AG04450 (cell line): ENCODE measurements at regions not wholly inside any gene's neighbourhood (a gene's known extent, or its start where the extent isn't known, plus 50 kb on each side); places are given as distances from the start of the nearest gene placed in this dataset.
"Not testable (repeated sequence)": the region's sequence is repeated elsewhere in the genome, so short reads cannot be mapped to it uniquely, and the experiment has no call there.

Experiments
- CTCF ChIA-PET: fragments of 300-600, 350-600 bp; formaldehyde crosslinking; extraction: SDS; loops from one replicate; lab custom pipeline; 2022; ENCODE audit warnings: antibody characterized with exemption, inconsistent platforms; lab: Charles Lee
- POLR2A ChIA-PET: fragments of 350-600 bp; formaldehyde crosslinking; extraction: SDS; loops from one replicate; lab custom pipeline; 2021; ENCODE audit warnings: antibody characterized with exemption, inconsistent platforms; lab: Yijun Ruan, JAX
- DNase-seq: peaks from one replicate; pipeline ENCODE4 v3.0.0-alpha.2; 2011; ENCODE audit warnings: low read depth, low spot score
- H3K27ac ChIP-seq: one replicate; pipeline ENCODE4 v1.5.1; 2012; ENCODE audit warnings: low read depth, low read length, control low read depth
- H3K27me3 ChIP-seq: one replicate; pipeline ENCODE4 v1.6.0; 2012; ENCODE audit warnings: low read length; ENCODE audit not compliant: control insufficient read depth, insufficient read depth
- H3K4me3 ChIP-seq: 2 replicates; pipeline ENCODE4 v1.5.1; 2011; ENCODE audit warnings: mild to moderate bottlenecking, low read depth, low read length, control low read depth
- H3K9me3 ChIP-seq: 2 replicates; pipeline ENCODE4 v1.5.1; 2012; ENCODE audit warnings: low read length; ENCODE audit not compliant: control insufficient read depth, insufficient read depth
- TF ChIP-seq, protein P1 (sequence below): IDR thresholded peaks from 2 replicates; pipeline ENCODE4 v1.5.1; 2011; ENCODE audit warnings: low read depth, low read length, control low read depth, inconsistent platforms

DNA sequence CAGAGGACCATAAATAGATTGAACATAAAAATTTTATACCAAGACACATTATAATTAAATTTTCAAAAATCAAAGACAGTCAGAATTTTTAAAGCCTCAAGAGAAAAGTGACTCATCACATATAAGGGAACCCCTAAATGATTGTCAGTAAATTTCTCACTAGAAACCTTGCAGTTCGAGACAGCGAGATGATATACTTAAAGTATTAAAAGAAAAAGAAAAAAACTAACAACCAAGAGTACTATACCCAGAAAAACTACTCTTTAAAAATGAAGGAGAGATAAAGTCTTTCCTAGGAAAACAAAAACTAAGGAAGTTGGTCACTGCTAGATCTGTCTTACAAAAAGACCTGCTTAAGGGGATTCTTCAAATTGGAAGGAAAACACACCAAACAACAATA is 251.4 kb upstream of the MSX2 start:
- CTCF ChIA-PET = no interaction called here
- Histone ChIP-seq H3K27ac (no peak overlapping the region), H3K9me3 (no peaks in the 10 kb centered on the region), H3K4me3 (no peak overlapping the region), H3K27me3 (no peaks in the 10 kb centered on the region)
- TF ChIP-seq, protein P1, sequence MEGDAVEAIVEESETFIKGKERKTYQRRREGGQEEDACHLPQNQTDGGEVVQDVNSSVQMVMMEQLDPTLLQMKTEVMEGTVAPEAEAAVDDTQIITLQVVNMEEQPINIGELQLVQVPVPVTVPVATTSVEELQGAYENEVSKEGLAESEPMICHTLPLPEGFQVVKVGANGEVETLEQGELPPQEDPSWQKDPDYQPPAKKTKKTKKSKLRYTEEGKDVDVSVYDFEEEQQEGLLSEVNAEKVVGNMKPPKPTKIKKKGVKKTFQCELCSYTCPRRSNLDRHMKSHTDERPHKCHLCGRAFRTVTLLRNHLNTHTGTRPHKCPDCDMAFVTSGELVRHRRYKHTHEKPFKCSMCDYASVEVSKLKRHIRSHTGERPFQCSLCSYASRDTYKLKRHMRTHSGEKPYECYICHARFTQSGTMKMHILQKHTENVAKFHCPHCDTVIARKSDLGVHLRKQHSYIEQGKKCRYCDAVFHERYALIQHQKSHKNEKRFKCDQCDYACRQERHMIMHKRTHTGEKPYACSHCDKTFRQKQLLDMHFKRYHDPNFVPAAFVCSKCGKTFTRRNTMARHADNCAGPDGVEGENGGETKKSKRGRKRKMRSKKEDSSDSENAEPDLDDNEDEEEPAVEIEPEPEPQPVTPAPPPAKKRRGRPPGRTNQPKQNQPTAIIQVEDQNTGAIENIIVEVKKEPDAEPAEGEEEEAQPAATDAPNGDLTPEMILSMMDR = no peak
- no peak for DNase-seq
- POLR2A ChIA-PET = no interaction called here

DNA sequence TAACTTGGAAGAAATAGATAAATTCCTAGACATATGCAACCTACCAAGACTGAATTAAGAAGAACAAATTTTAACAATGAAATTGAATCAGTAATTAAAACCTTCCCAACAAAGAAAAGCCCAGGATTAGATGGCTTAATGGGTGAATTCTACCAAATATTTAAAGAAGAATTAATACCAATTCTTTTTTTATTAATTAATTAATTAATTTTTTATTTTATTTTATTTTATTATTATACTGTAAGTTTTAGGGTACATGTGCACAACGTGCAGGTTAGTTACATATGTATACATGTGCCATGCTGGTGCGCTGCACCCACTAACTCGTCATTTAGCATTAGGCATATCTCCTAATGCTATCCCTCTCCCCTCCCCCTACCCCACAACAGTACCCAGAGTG is 248.4 kb upstream of the MSX2 start:
- H3K27ac ChIP-seq, H3K9me3 ChIP-seq, DNase-seq, H3K4me3 ChIP-seq, H3K27me3 ChIP-seq, CTCF ChIA-PET, POLR2A ChIA-PET: not testable (repeated sequence)

DNA sequence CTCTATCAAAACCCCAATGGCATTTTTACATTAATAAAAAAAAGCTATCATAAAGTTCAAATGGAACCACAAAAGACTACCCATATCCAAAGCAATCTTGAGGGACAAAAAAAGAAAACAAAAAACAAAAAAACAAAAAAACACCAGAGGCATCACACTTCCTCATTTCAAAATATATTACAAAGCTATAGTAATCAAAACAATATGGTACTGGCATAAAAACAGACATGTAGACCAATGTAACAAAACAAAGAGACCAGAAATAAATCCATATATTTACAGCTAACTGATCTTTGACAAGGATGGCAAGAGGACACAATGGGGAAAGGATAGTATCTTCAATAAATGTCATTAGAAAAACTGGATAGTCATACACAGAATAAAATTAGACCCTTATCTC is 245.1 kb upstream of the MSX2 start:
- no peak overlapping the region for H3K4me3 ChIP-seq
- no peak overlapping the region for H3K27ac ChIP-seq
- no peaks in the 10 kb centered on the region for H3K9me3 ChIP-seq
- TF ChIP-seq, protein P1 = no peak
- no peak for DNase-seq
- ChIA-PET CTCF (no interaction called here), POLR2A (no interaction called here)
- peaks cover 5% of the 10 kb centered on the region for H3K27me3 ChIP-seq

DNA sequence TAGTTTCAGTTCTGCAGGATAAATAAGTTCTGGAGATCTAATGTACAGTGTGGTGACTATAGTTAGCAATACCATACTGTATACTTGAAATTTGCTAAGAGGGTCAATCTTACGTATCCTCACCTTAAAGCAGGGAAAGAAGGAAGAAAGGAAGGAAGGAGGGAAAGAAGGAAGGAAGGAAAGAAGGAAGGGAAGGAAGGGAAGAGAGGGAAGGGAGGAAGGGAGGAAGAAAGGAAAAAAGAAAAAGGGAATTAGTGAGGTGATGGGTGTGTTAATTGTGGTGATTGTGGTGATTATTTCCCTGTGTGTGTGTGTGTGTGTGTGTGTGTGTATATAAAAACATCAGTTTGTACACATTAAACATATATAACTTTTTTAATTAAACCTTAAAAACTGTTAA is 242.6 kb upstream of the MSX2 start:
- POLR2A ChIA-PET = no interaction called here
- TF ChIP-seq, protein P1 = no peak
- H3K27ac ChIP-seq = no peak overlapping the region
- H3K4me3 ChIP-seq = no peak overlapping the region
- H3K9me3 ChIP-seq = no peaks in the 10 kb centered on the region
- no peak for DNase-seq
- CTCF ChIA-PET = no interaction called here
- peaks cover 7% of the 10 kb centered on the region for H3K27me3 ChIP-seq

DNA sequence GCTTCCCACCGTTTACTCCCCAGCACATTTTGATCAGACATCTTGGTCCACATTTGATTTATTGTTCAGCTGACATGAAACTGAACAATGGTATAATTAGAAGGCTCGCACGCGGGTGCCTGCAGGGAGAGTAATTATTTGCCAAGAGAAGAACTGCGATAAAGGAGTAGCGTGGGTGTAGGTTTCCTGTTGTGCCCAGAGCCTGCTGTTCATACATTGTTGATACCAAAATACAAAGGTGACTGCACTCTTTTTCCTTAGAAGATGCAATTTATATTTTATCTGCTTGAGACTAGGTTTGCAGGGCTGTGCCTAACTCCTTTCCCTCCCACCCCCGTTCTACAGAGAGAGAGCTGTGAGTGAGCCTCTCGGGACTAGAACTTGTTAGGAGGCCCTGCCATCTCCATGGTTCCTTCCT is 241.8 kb upstream of the MSX2 start:
- Histone ChIP-seq H3K9me3 (no peaks in the 10 kb centered on the region), H3K4me3 (no peak overlapping the region), H3K27me3 (peaks cover 7% of the 10 kb centered on the region), H3K27ac (no peak overlapping the region)
- TF ChIP-seq, protein P1 = no peak
- CTCF ChIA-PET = no interaction called here
- no peak for DNase-seq
- POLR2A ChIA-PET = no interaction called here

DNA sequence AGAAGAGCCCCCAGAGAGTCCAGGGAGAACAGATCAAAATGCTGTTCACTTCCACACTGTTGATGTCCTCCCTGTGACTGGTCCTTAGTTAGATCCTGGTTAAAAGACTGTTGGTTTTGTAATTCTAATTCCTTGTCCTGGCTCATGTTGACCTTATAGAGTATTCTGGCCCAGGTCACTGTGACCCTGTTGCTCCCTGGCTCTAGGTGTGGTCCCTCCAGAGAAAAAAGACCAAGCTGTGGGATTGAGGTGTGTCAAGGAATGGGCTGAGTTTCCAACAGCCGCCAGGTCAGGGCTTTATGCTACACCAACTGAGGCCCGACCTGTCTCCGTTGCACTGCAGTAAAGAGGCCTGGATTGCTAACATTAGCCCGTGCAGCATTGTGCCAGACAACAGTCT is 241.0 kb upstream of the MSX2 start:
- ChIA-PET CTCF (no interaction called here), POLR2A (no interaction called here)
- H3K27ac ChIP-seq = no peak overlapping the region
- H3K9me3 ChIP-seq = no peaks in the 10 kb centered on the region
- no peak for DNase-seq
- TF ChIP-seq, protein P1 = no peak
- H3K27me3 ChIP-seq = peaks cover 7% of the 10 kb centered on the region
- H3K4me3 ChIP-seq = no peak overlapping the region
